H1 (cell line): ENCODE measurements at regions not wholly inside any gene's neighbourhood (a gene's known extent, or its start where the extent isn't known, plus 50 kb on each side); places are given as distances from the start of the nearest gene placed in this dataset.

Experiments used
- BCL11A ChIP-seq, 2 experiments: IDR thresholded peaks; one replicate each; pipeline ENCODE4 v1.6.1; 2011; ENCODE audit warnings: low read depth in 2 of 2, low read length in 2 of 2, mild to moderate bottlenecking in 2 of 2
- CBX8 ChIP-seq: fragments of 300-800, 300-1000 bp; sonication (generic); IDR thresholded peaks from 2 replicates; pipeline ENCODE4 v1.7.1; 2016; ENCODE audit warnings: low read depth, low read length, borderline replicate concordance
- CHD7 ChIP-seq: fragments of 300-600 bp; sonication (generic); IDR thresholded peaks from 2 replicates; pipeline ENCODE4 v1.7.1; 2012; ENCODE audit warnings: low read length, moderate library complexity, mild to moderate bottlenecking, inconsistent platforms; ENCODE audit not compliant: insufficient replicate concordance
- TAF7 ChIP-seq: optimal IDR thresholded peaks from 2 replicates; pipeline ENCODE3; 2011; ENCODE audit warnings: low read depth, mild to moderate bottlenecking, inconsistent platforms, low read length, moderate library complexity, borderline replicate concordance

GRCh38 chr2:230643576-230644291 is 68.9 kb upstream of the CAB39 start (continued):
- TF ChIP-seq CHD7 (no peak), BCL11A (IDR thresholded peaks at IDR 0.05; ENCODE audit: low read depth in 2 of 2, low read length in 2 of 2) (no peak), CBX8 (no peak), TAF7 (no peak)
- TF ChIP-seq, all 59 proteins: peak for 0
